GM12874 (cell line): ENCODE measurements at regions not wholly inside any gene's neighbourhood (a gene's known extent, or its start where the extent isn't known, plus 50 kb on each side); places are given as distances from the start of the nearest gene placed in this dataset.

ENCODE experiments used
- CTCF ChIP-seq: IDR thresholded peaks from 2 replicates; pipeline ENCODE4 v1.5.1; 2011; ENCODE audit warnings: low read depth, mild to moderate bottlenecking, control low read depth, low read length, moderate library complexity; ENCODE audit not compliant: insufficient read depth

DNA sequence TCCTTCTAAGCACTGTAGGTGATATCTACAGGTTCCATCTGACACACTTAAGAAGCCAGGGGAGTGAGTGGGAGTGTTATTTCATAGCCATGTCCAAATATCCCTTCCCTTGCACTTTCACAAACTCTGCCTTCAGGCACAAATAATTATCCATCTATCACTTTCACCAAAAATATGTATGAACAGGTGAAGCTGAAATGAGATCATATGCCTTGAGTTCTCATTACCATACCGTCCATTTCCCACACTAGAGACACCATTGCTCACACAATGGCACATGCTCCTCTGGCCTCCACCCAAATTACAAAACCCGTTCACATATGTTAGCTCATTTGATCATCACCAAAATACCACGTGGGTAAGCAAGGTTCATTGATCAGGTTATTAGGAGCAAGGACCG lies 151.9 kb upstream of the BNIP2 start:
- no peak for TF ChIP-seq CTCF

DNA sequence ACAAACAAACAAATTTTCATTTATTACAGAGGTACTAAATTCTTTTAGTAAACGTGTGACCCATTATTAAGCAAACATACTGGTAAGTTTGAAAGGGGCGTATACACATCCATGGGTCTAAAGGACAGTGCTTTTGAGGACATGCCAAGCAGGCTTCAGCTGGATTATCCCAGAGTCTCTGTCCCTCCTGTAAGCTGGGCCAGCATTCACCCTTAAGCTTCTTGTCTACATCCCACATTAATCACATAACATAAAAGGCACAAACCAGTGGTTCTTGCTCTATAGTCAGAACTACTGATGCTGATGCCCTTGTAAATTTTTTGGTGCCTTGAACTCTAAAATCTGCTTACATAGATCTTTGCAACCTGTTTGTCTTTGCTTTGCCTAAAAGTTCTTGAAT lies 150.8 kb upstream of the BNIP2 start:
- no peak for TF ChIP-seq CTCF

- no peak for TF ChIP-seq CTCF
These were observed 149.8 kb upstream of the BNIP2 start for GRCh38 chr15:59838900-59839299.

GRCh38 chr15:59835776-59836175 lies 146.7 kb upstream of the BNIP2 start:
- no peak for TF ChIP-seq CTCF

DNA sequence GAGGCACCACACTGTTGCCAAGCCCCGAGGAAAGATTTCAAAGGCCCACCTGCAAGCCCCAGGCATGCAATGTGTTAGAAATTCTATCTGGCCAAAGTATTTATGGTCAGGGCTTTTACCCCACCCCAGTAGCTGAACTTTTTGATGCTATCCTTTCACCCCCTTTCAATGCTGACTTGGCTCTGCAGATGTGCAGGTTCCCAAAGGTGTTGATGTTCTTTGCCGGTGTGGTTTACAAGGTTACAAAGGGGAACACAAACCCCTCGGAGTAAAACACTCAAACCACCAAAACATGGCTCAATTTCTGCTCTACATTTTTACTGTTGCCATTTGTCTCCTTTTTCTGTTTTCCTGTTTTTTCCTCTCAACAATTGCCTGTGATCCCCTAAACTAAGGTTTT lies 145.4 kb upstream of the BNIP2 start:
- no peak for TF ChIP-seq CTCF

- TF ChIP-seq CTCF, result no peak
These were observed 144.2 kb upstream of the BNIP2 start for GRCh38 chr15:59833366-59833765.

DNA sequence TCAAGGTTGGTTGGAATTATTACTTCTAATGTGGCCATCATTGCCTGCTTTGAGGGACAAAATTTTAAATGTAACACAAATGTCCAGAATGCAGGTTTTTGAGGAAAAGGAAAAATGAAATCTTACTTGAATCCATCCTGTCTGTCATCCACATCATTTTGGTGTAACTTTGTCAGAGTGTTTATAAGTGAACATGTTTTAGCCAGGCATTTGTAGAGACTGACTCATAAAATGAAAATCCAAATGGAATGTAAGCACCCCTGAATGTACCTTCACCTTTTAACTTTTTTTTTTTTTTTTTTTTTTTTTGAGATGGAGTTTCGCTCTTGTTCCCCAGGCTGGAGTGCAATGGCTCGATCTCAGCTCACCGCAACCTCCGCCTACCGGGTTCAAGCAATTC lies 141.8 kb upstream of the BNIP2 start:
- TF ChIP-seq CTCF, result no peak

GRCh38 chr15:59830098-59830497 lies 141.0 kb upstream of the BNIP2 start:
- TF ChIP-seq CTCF, result no peak
